ENCODE measurements at regions not wholly inside any gene's neighbourhood (a gene's known extent, or its start where the extent isn't known, plus 50 kb on each side); places are given as distances from the start of the nearest gene placed in this dataset.

DNA sequence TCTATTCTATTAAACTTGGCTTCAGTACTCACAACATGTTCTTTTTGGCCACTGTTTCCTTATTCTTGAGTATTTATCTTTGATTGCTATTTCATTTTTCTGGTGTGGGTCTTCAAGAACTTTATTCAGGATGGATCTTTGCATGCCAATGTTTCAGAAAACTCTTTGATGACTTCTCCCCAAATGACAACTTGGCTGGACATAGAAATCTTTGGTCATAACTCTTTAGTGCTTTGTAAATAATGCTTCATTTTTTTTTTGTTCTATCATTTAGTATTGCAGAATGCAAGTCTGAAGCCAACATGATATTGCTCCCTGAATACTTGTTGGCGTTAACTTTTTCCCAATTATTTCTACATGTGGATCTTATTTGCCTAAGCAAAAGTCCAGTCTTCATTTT, 103.6 kb upstream of the HS3ST2 start:
- H3K27ac Mint-ChIP-seq: no peak overlapping the region
- intact Hi-C loops (cut with micrococcal nuclease): no loop called here
- no peak overlapping the region for H3K27ac ChIP-seq (ENCODE audit: low read depth in 1 of 2, low read length in 2 of 2)
- no peak overlapping the region for H3K4me3 ChIP-seq (replicated peaks in 1 of 3; ENCODE audit: low read depth in 2 of 3, low read length in 3 of 3)
- H4K20me1 ChIP-seq (ENCODE audit: insufficient read depth, low read length): no peaks in the 10 kb centered on the region
- no peak overlapping the region for H2AFZ ChIP-seq (ENCODE audit: insufficient read depth, low read depth, low read length, poor library complexity, severe bottlenecking)
- WGBS (ENCODE audit: insufficient coverage): no CpG with 5 or more reads among the region's 1 CpG
- H3K27me3 Mint-ChIP-seq (ENCODE audit: low read depth in 3 of 3): peaks cover 1 to 9% (median 4%) of the 10 kb centered on the region in 3 donors
- no peak overlapping the region for H3K4me3 Mint-ChIP-seq
- DNase-seq: no peak
- H3K36me3 Mint-ChIP-seq: no peaks in the 10 kb centered on the region
- TF ChIP-seq, protein P1, sequence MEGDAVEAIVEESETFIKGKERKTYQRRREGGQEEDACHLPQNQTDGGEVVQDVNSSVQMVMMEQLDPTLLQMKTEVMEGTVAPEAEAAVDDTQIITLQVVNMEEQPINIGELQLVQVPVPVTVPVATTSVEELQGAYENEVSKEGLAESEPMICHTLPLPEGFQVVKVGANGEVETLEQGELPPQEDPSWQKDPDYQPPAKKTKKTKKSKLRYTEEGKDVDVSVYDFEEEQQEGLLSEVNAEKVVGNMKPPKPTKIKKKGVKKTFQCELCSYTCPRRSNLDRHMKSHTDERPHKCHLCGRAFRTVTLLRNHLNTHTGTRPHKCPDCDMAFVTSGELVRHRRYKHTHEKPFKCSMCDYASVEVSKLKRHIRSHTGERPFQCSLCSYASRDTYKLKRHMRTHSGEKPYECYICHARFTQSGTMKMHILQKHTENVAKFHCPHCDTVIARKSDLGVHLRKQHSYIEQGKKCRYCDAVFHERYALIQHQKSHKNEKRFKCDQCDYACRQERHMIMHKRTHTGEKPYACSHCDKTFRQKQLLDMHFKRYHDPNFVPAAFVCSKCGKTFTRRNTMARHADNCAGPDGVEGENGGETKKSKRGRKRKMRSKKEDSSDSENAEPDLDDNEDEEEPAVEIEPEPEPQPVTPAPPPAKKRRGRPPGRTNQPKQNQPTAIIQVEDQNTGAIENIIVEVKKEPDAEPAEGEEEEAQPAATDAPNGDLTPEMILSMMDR (IDR thresholded peaks at IDR 0.05): no peak
- peaks cover 18 to 26% (median 26%) of the 10 kb centered on the region in 7 donors for H3K9me3 Mint-ChIP-seq
- no peaks in the 10 kb centered on the region for H3K36me3 ChIP-seq (replicated peaks in 1 of 2; ENCODE audit: control insufficient read depth in 1 of 2, insufficient read depth in 2 of 2, low read length in 2 of 2)
- no peaks in the 10 kb centered on the region for H3K4me1 Mint-ChIP-seq
- peaks cover 18 to 21% of the 10 kb centered on the region in 2 donors for H3K9me3 ChIP-seq (replicated peaks in 1 of 2; ENCODE audit: control insufficient read depth in 1 of 2, insufficient read depth in 1 of 2, low read length in 2 of 2)
- H3K4me2 ChIP-seq (replicated peaks; ENCODE audit: extremely low read depth, low read length, poor library complexity, severe bottlenecking): no peak overlapping the region
- no peaks in the 10 kb centered on the region for H3K4me1 ChIP-seq (ENCODE audit: control insufficient read depth in 1 of 2, insufficient read depth in 2 of 2, low read length in 2 of 2)
- no peaks in the 10 kb centered on the region for H3K79me2 ChIP-seq (ENCODE audit: insufficient read depth, low read length)
- no peak overlapping the region for H3K9ac ChIP-seq (ENCODE audit: insufficient read depth, low read length, poor library complexity, severe bottlenecking)
- H3K27me3 ChIP-seq (ENCODE audit: control insufficient read depth in 2 of 2, insufficient read depth in 2 of 2, low read length in 2 of 2): no peaks in the 10 kb centered on the region

DNA sequence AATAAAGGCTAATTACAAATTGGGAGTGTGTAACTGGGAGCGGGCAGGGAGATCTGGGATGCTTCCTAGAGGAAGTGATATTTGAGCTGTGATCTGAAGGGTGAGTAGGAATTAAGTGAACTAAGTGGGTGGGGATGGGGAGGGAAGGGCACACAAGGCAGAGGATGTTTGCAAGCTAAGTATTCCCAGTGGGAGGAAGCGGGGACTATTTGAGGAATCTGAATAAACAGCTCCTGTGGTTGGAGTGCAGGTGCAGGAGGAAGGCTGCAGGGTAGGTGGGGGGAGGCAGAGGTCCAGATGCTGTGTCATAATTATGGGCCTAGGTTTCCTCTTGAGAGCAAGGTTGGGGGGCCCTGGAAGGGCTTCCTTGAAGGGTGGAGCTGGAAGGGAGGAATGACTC, 102.1 kb upstream of the HS3ST2 start:
- H3K27ac Mint-ChIP-seq: no peak overlapping the region
- TF ChIP-seq, protein P1 (IDR thresholded peaks at IDR 0.05): no peak
- H3K4me1 Mint-ChIP-seq: no peaks in the 10 kb centered on the region
- peaks cover 3 to 9% (median 4%) of the 10 kb centered on the region in 3 donors for H3K27me3 Mint-ChIP-seq (ENCODE audit: low read depth in 3 of 3)
- Histone ChIP-seq H2AFZ (ENCODE audit: insufficient read depth, low read depth, low read length, poor library complexity, severe bottlenecking) (no peak overlapping the region), H3K4me1 (ENCODE audit: control insufficient read depth in 1 of 2, insufficient read depth in 2 of 2, low read length in 2 of 2) (no peaks in the 10 kb centered on the region), H3K27ac (ENCODE audit: low read depth in 1 of 2, low read length in 2 of 2) (no peak overlapping the region), H3K4me3 (replicated peaks in 1 of 3; ENCODE audit: low read depth in 2 of 3, low read length in 3 of 3) (no peak overlapping the region), H3K36me3 (replicated peaks in 1 of 2; ENCODE audit: control insufficient read depth in 1 of 2, insufficient read depth in 2 of 2, low read length in 2 of 2) (no peaks in the 10 kb centered on the region), H3K79me2 (ENCODE audit: insufficient read depth, low read length) (no peaks in the 10 kb centered on the region), H4K20me1 (ENCODE audit: insufficient read depth, low read length) (no peaks in the 10 kb centered on the region), H3K4me2 (replicated peaks; ENCODE audit: extremely low read depth, low read length, poor library complexity, severe bottlenecking) (no peak overlapping the region), H3K9me3 (replicated peaks in 1 of 2; ENCODE audit: control insufficient read depth in 1 of 2, insufficient read depth in 1 of 2, low read length in 2 of 2) (peaks cover 18 to 21% of the 10 kb centered on the region in 2 donors), H3K27me3 (ENCODE audit: control insufficient read depth in 2 of 2, insufficient read depth in 2 of 2, low read length in 2 of 2) (no peaks in the 10 kb centered on the region), H3K9ac (ENCODE audit: insufficient read depth, low read length, poor library complexity, severe bottlenecking) (no peak overlapping the region)
- H3K9me3 Mint-ChIP-seq: peaks cover 18 to 26% (median 26%) of the 10 kb centered on the region in 7 donors
- WGBS (ENCODE audit: insufficient coverage): 100% methylated on average over 2 of the region's 2 CpGs
- H3K4me3 Mint-ChIP-seq: no peak overlapping the region
- no peak for DNase-seq
- no peaks in the 10 kb centered on the region for H3K36me3 Mint-ChIP-seq
- intact Hi-C loops (cut with micrococcal nuclease): no loop called here

Data from CD14-positive monocyte (primary cell).